Tibial nerve (tissue), 3 donors: ENCODE measurements at regions not wholly inside any gene's neighbourhood (a gene's known extent, or its start where the extent isn't known, plus 50 kb on each side); places are given as distances from the start of the nearest gene placed in this dataset.

Source experiments
- CTCF ChIP-seq, 5 experiments: fragments of 200-600 bp in 3 of 5; fragments of 450-650 bp in 2 of 5; sonication (generic) in 3 of 5; IDR thresholded peaks; one replicate each; pipeline ENCODE4 v1.5.1; 2016 to 2019; ENCODE audit warnings: antibody characterized with exemption in 5 of 5, mild to moderate bottlenecking in 3 of 5, moderate library complexity in 2 of 5
- POLR2A ChIP-seq, 2 donors: fragments of 450-650 bp; IDR thresholded peaks; one replicate each; pipeline ENCODE4 v1.6.1; 2017; ENCODE audit warnings: antibody characterized with exemption in 2 of 2, mild to moderate bottlenecking in 2 of 2, moderate library complexity in 2 of 2

DNA sequence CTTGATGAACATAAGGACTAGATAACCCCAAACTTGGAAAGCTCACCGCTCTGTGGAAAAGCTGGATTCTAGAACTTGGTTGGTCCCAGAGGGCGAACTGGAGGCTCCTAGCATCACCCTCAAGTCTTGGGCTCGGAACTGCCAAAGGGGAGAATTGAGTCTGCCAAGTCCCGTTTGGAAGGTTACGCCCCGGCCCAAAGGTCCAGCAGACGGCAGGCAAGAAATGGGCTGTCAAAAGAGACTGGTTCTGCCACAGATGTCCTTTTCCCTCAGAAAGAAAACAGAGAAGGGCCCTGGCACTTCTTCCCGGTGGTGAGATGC is 182.2 kb downstream of the ANAPC1 start:
- TF ChIP-seq POLR2A (IDR thresholded peaks at IDR 0.05) (no peak), CTCF (IDR thresholded peaks at IDR 0.05) (no peak)
